HG03159 (cell line): ENCODE measurements at regions not wholly inside any gene's neighbourhood (a gene's known extent, or its start where the extent isn't known, plus 50 kb on each side); places are given as distances from the start of the nearest gene placed in this dataset.
A peak's percentile ranks its signal among the peaks of the same experiment; 100 is the strongest.
"Not testable (repeated sequence)": the region's sequence is repeated elsewhere in the genome, so short reads cannot be mapped to it uniquely, and the experiment has no call there.

Experiments
- ATAC-seq: cut with Tn5 transposase; IDR thresholded peaks from one replicate; pipeline ENCODE4 v1.9.1; 2021; ENCODE audit warnings: mild to moderate bottlenecking, moderate library complexity; ENCODE audit not compliant: unreplicated experiment

DNA sequence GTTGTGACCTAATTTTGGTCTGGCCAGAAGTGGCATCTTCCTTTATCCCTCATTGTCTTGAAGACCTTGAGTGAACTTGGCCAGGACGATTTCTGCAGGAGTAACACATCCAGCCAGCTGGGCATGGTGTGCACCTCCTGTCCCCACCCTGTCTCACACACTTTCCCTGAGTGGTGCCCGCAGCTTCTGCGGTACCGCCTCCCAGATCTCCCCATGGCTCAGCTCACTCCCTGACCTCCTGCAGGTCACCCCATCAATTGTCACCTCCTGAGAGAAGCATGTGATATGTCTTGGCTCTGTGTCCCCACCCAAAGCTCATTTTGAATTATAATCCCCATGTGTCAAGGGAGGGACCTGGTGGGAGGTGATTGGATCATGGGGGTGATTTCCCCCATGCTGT, 50.2 kb upstream of the TP53I11 start:
- ATAC-seq = no peak

DNA sequence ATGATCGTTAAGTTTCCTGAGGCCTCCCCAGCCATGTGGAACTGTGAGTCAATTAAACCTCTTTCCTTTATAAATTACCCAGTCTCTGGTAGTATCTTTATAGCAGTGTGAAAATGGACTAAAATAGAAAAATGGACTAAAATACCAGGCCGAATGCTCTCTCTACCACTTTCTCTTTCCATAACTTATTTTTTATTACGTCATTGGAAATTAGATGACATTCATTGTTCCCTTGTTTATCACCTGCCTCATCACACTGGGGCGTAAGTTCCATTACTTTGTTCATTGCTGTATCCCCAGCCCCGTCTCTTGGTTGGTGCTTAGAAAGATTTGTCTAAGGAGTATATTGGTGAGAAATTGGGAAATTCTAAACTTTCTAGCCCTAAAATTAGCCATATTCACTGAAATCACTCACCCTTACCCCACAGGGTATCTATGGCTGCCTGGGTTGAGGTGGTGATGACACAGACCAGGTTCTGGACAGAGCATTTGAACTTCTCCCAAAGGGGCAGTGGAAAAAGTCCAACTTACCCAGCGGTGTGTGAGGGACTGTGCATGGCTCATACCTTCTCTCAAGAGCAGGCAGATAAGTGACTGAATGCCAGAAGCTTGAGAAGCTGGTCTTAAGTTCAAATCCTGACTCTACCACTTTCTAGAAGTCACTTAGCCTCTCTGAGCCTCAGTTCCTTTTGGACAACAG, 50.9 kb upstream of the TP53I11 start:
- ATAC-seq = no peak

DNA sequence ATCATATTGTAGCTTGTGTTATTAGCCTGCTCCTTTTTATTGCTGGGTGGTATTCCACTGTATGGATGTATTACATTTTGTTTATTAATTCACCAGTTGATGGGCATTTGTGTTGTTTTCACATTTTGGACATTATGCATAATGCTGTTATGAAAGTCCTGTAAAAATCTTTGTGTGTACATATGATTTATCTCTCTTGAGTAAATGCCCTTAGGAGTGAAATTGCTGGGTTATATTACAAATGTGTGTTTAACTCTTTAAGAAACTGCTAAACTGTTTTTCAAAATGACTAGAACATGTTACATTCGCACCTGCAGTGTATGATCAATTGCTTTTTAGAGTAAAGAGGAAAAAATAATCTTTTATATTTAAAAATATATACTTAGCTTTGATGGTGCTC, 54.4 kb upstream of the TP53I11 start:
- no peak for ATAC-seq

DNA sequence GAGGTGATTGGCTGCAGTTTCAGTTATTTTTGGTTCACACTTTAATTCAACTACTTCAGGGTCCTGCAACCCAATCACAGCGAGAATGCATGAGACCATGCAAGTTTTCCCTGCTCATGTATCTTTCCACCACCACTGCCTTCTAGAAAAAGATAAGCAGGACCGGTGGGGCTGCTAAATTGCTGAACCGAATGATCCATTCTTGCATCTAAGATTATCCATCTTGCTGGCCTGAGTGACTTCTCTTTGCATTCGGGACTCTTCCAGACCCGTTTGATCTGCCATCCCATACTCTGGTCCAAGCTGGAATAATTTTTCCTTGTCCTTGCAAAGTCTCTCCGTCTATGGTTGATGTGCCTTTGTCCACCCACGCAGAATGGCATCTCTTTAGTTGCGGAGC, 56.3 kb upstream of the TP53I11 start:
- no peak for ATAC-seq

DNA sequence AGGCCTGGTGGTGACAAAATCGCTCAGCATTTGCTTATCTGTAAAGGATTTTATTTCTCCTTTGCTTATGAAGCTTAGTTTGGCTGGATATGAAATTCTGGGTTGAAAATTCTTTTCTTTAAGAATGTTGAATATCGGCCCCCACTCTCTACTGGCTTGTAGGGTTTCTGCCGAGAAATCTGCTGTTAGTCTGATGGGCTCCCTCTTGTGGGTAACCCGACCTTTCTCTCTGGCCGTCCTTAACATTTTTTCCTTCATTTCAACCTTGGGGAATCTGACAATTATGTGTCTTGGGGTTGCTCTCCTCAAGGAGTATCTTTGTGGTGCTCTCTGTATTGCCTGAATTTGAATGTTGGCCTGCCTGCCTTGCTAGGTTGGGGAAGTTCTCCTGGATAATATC, 65.3 kb upstream of the TP53I11 start:
- not testable (repeated sequence) for ATAC-seq

DNA sequence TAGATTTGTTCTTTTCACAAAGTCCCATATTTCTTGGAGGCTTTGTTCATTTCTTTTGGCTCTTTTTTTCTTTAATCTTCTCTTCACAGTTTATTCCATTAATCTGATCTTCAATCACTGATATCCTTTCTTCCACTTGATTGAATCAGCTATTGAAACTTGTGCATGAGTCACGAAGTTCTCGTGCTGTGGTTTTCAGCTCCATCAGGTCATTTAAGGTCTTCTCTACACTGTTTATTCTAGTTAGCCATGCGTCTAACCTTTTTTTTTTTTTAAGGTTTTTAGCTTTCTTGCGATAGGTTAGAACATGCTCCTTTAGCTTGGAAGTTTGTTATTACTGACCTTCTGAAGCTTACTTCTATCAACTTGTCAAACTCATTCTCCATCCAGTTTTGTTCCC, 65.8 kb upstream of the TP53I11 start:
- not testable (repeated sequence) for ATAC-seq

DNA sequence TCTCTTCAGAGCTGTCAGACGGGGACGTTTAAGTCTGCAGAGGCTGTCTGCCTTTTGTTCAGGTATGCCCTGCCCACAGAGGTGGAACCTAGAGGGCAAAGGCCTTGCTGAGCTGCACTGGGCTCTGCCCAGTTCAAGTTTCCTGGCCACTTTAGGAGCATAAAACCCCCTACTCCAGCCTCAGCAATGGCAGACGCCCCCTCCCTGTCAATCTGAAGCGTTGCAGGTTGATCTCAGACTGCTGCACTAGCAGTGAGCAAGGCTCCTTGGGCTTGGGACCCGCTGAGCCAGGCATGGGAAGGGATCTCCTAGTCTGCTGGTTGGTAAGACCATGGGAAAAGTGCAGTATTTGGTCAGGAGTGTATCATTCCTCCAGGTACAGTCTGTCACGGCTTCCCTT, 66.6 kb upstream of the TP53I11 start:
- no peak for ATAC-seq

GRCh38 chr11:45021001-45021400, 70.3 kb upstream of the TP53I11 start:
- ATAC-seq = no peak

GRCh38 chr11:45021692-45022141, 71.0 kb upstream of the TP53I11 start:
- ATAC-seq = no peak

DNA sequence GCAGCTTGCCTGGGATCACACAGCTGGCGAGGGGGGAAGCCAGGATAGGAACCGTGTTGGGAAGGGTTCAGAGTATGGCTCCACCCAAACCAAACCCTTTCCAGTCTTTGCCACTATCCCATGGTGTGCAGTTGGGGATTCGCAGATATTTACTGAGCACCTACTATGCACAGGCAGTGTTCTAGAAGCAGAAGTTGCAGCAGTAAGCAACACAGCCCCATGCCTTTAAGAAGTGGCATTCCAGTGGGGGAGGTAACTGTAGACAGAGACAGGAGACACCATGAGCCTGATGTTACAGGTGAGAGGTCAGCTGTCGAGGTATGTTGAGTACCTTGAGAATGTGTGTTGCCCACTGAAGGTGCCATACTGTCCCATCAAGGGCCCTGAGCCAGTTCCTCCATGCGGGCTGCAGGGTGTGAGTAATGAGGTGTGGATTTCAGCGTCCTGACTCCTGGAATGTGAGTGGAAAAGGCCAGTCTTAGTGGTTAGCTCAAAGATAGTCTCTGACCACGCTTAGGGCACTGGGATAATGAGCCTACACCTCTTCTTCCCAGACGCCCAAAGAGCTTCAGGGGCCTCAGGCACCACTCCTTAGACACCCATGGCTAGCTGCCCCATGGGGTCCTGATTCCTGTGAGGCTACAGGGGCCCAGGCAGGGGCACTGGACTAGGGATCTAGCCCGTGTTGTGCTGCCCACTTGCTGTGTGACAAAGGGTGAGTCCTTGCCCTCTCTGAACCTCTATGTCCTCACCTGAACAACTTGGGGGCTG, 71.8 kb upstream of the TP53I11 start:
- ATAC-seq = no peak

DNA sequence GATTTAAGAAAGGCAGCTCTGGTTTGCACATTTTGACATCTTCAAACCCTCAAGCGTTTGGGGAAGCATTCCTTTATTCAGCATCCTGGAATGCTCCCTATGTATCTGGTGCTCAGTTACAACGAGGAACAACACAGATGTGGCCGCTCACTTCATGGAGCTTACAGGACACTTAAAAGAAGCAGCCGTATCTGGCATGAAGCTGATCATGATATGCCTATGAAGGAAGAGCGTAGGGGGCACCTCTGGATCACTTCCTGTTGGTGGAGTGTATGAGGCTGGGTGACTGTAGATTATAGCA, 72.3 kb upstream of the TP53I11 start:
- no peak for ATAC-seq

GRCh38 chr11:45024316-45024715, 73.6 kb upstream of the TP53I11 start:
- no peak for ATAC-seq

DNA sequence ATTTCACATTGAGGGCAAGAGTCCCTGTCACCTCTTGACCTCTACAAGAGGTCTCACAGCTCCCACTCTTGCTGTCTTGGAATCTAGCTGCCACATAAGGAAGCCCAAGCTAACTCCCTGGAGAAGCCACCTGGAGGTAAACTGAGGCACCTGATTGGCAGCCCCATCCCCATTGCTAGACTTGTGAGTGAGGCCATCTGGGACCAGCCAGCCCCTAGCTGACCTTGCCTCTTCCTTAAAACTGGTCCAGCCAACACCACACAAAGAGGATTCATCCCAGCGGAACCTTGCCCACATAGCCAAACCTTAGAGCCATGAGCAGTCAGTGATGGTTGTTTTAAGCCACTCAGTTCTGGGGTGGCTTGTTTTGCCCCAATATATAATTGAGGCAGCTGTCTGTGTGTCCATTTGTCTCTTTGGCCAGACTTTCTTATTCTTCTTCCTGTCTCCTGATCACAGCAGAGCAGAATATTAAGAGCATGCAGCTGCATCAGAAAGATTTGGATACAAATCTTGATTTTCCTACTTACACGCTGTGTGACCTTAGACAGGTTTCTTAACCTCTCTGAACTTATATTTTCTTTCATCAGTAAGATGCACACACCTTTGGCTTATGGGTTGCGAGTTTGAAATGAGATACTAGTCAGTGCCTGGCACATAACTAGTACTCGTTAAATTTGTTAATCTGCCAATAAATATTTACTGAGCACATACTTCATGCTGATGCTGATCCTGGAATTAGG, 74.3 kb upstream of the TP53I11 start:
- no peak for ATAC-seq

DNA sequence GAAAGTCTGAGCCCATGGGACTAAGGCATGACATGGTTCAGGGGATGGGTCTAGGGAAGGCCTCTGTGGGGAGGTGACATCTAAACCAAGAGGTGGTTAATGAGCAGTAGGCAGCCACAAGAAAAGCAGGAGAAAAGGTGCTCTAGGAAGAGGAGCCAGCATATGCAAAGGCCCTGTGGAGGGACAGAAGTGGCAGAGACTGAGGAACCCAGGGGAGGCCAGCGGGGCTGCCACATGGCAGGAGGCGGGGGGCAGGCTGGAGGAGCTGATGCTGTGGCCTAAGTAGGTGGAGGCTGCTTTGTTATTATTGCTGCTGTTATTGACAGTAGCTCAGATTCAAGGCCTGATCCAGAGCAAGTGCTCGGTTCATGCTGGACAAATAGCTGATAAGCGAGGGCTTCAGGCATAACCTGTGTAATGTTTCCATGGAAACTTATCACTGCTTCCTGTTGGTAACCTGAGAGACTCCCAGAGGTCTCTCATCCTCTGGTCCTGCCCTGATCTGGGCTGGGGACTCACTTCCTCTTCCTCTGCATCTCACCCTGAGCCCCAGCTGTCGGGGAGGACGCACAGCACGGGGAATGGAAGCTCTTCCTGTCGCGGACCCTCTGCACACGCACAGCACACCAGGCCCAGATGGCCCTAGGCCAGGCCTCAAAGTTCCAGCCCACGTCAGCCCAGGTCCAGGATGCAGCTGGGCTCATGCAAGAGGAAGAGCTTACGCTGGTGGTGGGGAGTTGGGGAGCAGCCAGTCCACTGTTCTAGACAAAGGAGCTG, 75.2 kb upstream of the TP53I11 start:
- peak; percentile 78 for ATAC-seq

DNA sequence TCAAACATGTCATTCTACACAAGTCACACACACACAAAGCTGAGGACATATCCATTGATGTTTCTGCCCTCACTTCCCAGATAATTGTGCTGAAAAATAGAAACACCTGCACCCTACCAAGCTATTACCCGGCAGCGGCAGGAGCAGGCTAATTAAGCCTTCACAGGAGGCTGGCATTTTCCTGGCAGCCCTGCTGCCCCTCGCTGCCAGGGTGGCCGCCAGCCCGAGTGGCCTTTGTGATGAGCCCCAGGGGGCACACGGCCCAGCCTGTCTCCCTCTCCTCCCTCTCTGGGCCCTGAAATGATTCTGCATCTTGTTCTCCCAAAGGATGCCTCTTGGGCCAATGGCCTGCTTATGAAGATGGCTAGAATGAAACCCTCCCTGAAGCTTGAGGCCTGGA, 76.2 kb upstream of the TP53I11 start:
- ATAC-seq = no peak

GRCh38 chr11:45027312-45027711, 76.6 kb upstream of the TP53I11 start:
- ATAC-seq = no peak

DNA sequence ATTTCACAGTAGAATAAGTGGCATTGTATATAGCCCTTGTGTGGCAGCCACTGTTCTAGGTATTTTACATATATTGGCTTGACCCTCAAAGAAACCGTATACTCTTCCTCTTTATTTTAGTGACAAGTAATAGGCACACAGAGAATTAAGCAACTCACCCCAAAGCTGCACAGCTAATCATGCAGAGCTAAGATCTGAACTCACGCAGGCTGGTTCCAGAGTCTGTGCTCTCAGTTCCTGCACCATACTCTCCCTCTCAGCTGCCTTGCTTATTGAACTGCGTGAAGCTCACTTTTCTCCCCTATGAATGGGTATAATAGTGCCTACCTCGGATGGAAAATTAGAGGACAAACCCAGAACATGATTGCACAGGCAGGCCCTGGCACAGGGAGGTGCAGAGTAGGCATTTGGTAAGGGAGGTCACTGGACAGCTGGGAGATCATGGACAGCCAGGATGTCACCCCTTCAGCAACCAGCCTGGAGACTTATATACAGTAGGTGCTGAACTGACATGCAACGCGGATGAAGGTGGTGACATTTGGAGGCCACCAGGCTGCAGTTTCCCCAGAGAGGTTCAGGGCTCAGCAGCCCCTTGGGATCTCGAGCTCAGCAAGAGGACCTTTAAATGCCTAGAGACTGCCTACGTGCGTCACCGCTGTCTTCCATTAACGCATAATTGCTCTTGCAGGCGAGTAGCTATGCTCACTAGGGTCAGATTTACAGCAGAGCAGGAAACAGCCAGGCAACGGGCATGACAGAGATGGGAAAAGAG, 78.4 kb upstream of the TP53I11 start:
- ATAC-seq = no peak

GRCh38 chr11:45030778-45031177, 80.1 kb upstream of the TP53I11 start:
- ATAC-seq = no peak

GRCh38 chr11:45031912-45032519, 81.3 kb upstream of the TP53I11 start:
- peak; percentile 95 for ATAC-seq

GRCh38 chr11:45035413-45035812, 84.7 kb upstream of the TP53I11 start:
- no peak for ATAC-seq
